GM19239 (cell line): ENCODE measurements at regions not wholly inside any gene's neighbourhood (a gene's known extent, or its start where the extent isn't known, plus 50 kb on each side); places are given as distances from the start of the nearest gene placed in this dataset.
"Not testable (repeated sequence)": the region's sequence is repeated elsewhere in the genome, so short reads cannot be mapped to it uniquely, and the experiment has no call there.

Source experiments
- DNase-seq: peaks from one replicate; pipeline ENCODE4 v3.0.0; 2011; ENCODE audit warnings: low spot score; ENCODE audit not compliant: insufficient read length
- FAIRE-seq: peaks from 2 replicates; lab custom pipeline; 2011; peaks lifted over from hg19 to GRCh38; lab: Jason Lieb, UNC

DNA sequence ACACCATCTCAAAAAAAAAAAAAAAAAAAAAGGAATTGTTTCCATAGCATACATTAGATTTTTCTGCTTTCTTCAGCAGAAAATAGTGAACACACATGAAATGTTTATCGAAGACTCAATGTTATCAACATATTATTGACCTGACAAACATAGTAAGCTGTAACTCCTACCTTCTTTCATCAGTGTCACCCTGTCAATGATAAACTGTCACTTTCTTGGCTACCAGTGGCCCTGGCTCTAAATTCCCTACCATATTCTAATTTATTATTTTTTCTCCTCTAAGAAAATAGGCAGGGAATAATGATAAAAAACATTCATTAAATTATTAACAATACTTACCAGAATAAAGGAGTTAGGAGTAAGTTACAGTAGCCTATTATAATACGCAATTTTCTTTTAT is 127.3 kb upstream of the KLHL1 start:
- FAIRE-seq (no peak), DNase-seq (no peak)

DNA sequence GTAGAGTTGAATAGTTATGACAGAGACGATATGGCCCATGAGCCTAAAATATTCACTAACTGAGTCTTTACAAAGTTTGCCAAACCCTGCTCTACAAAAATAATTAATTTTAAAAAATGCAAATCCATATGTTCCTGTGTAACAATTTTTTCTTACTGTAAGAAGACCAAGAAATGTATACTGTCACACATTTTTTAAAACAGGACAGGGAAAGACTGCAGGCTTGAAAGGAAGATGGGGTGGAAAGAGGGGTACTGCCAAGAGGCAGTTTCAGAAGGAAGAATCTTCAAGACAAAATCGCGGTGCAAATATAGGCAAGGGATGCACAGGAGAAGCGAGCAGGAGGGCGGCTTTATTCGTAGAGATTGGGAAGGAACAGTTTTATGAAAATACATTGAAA is 115.7 kb upstream of the KLHL1 start:
- FAIRE-seq (no peak), DNase-seq (no peak)

- FAIRE-seq: no peak
- no peak for DNase-seq
These were observed 114.7 kb upstream of the KLHL1 start for GRCh38 chr13:70222926-70223325.

GRCh38 chr13:70218618-70219017 is 110.4 kb upstream of the KLHL1 start:
- DNase-seq (no peak), FAIRE-seq (no peak)

- not testable (repeated sequence) for FAIRE-seq, DNase-seq
These were observed 100.7 kb upstream of the KLHL1 start for GRCh38 chr13:70208968-70209367.

DNA sequence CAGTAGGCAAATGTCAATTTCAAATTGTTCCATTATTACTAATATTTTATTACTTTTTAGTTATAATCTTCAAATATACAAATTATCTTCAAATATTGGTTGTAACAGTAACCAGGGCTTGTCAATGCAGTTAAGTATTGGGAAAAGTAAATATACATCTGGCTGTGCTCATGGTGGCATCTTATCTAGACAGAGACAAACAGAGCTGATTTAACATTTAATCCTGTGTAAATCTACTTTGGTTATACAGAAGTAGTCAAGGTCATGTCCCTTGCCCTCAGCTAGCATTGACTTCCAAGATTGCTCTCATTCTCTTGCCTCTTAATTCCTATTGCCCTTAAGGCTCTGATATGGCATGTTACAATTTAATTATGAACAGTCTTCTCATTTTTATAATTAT is 98.4 kb upstream of the KLHL1 start:
- FAIRE-seq (no peak), DNase-seq (no peak)

DNA sequence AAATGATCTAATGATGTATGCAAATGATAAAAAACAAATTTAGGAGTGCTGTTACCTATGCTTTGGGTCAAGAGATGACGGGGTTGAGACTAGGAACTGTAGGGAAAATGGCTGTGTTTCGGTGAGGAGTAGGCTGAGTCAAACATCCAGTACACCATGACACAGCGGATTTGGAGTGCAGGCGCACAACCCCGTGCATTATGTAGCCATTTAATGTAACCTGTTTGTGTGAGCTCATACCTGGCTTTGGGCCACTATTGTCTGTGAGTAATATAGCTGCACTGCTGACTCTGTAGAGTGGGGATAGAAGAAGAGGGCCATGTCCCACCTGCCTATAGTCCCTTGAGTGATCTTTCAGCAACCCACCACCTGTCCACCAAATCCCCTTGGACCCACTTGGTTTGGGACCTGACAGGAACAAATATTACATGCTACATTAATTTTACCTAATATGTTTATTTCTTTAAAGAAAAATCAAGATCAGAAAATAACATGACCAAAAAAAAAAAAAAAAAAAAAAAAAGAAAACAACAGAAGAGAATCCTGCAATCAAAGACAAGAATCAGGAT is 95.5 kb upstream of the KLHL1 start:
- DNase-seq: no peak
- FAIRE-seq: no peak

GRCh38 chr13:70191034-70191433 is 82.8 kb upstream of the KLHL1 start:
- DNase-seq: no peak
- FAIRE-seq: no peak

DNA sequence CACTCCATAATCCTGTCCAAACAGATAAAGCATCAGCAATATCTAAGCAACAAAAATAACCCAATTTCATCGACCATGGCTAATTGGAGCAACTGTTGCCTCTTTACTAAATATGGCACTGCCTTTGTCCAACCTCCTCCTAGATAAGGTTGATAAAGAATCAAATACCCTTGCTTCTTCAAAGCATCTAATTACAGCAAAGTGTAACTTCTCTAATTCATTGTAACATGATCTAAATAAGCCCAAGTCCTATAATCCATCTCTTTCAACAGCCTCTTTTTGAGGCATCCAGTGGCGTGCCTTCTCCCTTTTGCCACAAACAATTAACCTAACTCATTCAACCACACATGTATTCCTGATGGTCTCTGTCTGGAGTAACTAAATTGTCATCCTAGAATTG is 81.7 kb upstream of the KLHL1 start:
- FAIRE-seq (no peak), DNase-seq (no peak)

DNA sequence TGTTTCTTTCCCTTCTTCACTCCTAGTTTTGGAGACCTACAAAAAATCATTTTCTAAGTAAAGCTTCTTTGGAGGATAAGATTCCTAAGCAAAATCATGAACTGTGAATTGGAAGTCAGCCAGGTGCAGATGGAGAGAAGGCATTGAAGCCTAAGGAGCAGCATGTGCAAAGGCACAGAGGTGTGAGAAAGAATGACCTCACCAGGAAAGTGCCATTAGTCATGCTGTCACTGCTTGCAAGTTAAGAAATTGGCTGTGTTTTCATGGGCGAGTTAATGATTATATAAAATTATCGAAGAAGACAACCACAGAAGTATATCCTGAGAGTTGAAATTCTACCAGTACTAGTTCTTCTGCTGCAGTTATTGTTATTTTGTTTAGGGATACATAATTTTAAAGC is 80.3 kb upstream of the KLHL1 start:
- no peak for DNase-seq
- FAIRE-seq: no peak

DNA sequence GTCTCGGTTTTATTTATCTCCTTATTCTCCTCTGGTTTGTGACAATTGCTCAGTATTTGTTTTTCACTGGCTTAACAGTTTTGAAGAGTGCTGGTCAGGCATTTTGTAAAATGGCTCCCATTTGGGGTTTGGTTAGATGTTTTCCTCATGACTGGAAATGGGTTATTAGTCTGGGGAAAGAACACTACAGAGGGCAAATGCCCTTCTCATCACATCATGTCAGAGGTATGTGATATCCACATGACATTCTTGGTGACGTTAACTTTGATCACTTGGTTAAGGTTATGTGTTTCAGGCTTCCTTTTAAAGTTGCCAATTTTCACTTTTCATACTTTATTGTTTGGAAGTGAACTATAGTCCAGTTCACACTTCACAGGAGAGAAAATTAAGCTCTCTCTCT is 74.8 kb upstream of the KLHL1 start:
- DNase-seq: no peak
- no peak for FAIRE-seq
